Adrenal gland (tissue), 9 donors: ENCODE measurements at regions not wholly inside any gene's neighbourhood (a gene's known extent, or its start where the extent isn't known, plus 50 kb on each side); places are given as distances from the start of the nearest gene placed in this dataset.

Experiments
- DNase-seq, 7 donors: peaks; one replicate each; pipeline ENCODE4 v3.0.0-alpha.2; 2019 to 2020
- H3K27ac ChIP-seq, 5 donors: fragments of 200-600 bp; sonication (generic) in 4 of 5; 1 replicate in 3 of 5; 2 replicates in 2 of 5; pipeline versions ENCODE4 v1.5.1 to v1.8.0; 2016 to 2020; ENCODE audit warnings: mild to moderate bottlenecking in 1 of 5
- H3K27me3 ChIP-seq: fragments of 200-600 bp; 2 replicates; pipeline ENCODE4 v1.8.0; 2021
- H3K36me3 ChIP-seq, 2 donors: fragments of 200-600 bp; replicated peaks in 1 of 2; 1 replicate in 1 of 2; 2 replicates in 1 of 2; pipeline versions ENCODE4 v1.5.1 to v1.8.0; 2018 to 2022
- H3K4me1 ChIP-seq, 2 donors: fragments of 200-600 bp; replicated peaks in 1 of 2; 1 replicate in 1 of 2; 2 replicates in 1 of 2; pipeline versions ENCODE4 v1.5.1 to v1.8.0; 2018 to 2021
- H3K4me3 ChIP-seq, 4 donors: fragments of 200-600 bp; sonication (generic) in 3 of 4; one replicate each; pipeline ENCODE4 v1.5.1; 2016 to 2018
- H3K9me3 ChIP-seq, 3 donors: fragments of 200-600 bp; sonication (generic) in 1 of 3; replicated peaks in 1 of 3; 1 replicate in 2 of 3; 2 replicates in 1 of 3; pipeline versions ENCODE4 v1.5.1 to v1.8.0; 2016 to 2021
- CTCF ChIP-seq, 6 experiments: fragments of 450-650 bp in 4 of 6; fragments of 200-600 bp in 2 of 6; sonication (generic) in 1 of 6; IDR thresholded peaks; 1 replicate in 5 of 6; 2 replicates in 1 of 6; pipeline versions ENCODE4 v1.5.1 to v1.8.0; 2016 to 2021; ENCODE audit warnings: antibody characterized with exemption in 6 of 6, mild to moderate bottlenecking in 2 of 6, moderate library complexity in 1 of 6
- POLR2A ChIP-seq, 2 donors: fragments of 450-650 bp; IDR thresholded peaks; one replicate each; pipeline ENCODE4 v1.6.1; 2017; ENCODE audit warnings: antibody characterized with exemption in 2 of 2, mild to moderate bottlenecking in 2 of 2, moderate library complexity in 1 of 2
- WGBS, 4 donors: extraction: QIAGEN DNeasy Blood & Tissue Kit in 2 of 4; methylation state at CpG; one replicate each; pipeline versions ENCODE4 v1.1.5 to v1.1.7; 2013 to 2017; 5-methylcytosine and 5-hydroxymethylcytosine counted together
- intact Hi-C, 2 donors: fragments of 100-400 bp; cut with DNase I; formaldehyde crosslinking; loops; one replicate each; pipeline versions ENCODE4 v1.14.1 to v1.15.0; 2022 to 2023
- donor health status: healthy with polysubstance abuse.
- donor health status: Bipolar disorder and iron deficiency.
- donor health status: DM: yes; HTN: yes; CAD: no.
- donor health status: DM: no; HTN: no; CAD: no.
- donor health status: DM: no; HTN: no; CAD: no.

- TF ChIP-seq CTCF (IDR thresholded peaks at IDR 0.05) (no peak), POLR2A (IDR thresholded peaks at IDR 0.05) (no peak)
- Histone ChIP-seq H3K27ac (no peak overlapping the region), H3K4me3 (no peak overlapping the region), H3K27me3 (no peaks in the 10 kb centered on the region), H3K36me3 (no peaks in the 10 kb centered on the region), H3K9me3 (no peaks in the 10 kb centered on the region), H3K4me1 (no peaks in the 10 kb centered on the region)
- intact Hi-C loops, result no loop called here
- DNase-seq, result no peak
- 59 to 87% (median 69%) methylated on average over 2 of the region's 2 CpGs for WGBS, 4 donors
Observed at GRCh38 chr11:91876746-91877145, 347.9 kb upstream of the FAT3 start.

GRCh38 chr11:91872243-91872642 lies 352.4 kb upstream of the FAT3 start:
- WGBS, 4 donors, result 76 to 84% (median 82%) methylated on average over 5 of the region's 5 CpGs
- TF ChIP-seq CTCF (IDR thresholded peaks at IDR 0.05) (no peak), POLR2A (IDR thresholded peaks at IDR 0.05) (no peak)
- Histone ChIP-seq H3K4me3 (no peak overlapping the region), H3K4me1 (no peaks in the 10 kb centered on the region), H3K27ac (no peak overlapping the region), H3K27me3 (no peaks in the 10 kb centered on the region), H3K9me3 (no peaks in the 10 kb centered on the region), H3K36me3 (no peaks in the 10 kb centered on the region)
- no peak for DNase-seq
- intact Hi-C loops, result no loop called here

- intact Hi-C loops, result no loop called here
- DNase-seq, result no peak
- Histone ChIP-seq H3K27me3 (no peaks in the 10 kb centered on the region), H3K36me3 (no peaks in the 10 kb centered on the region), H3K4me1 (no peaks in the 10 kb centered on the region), H3K4me3 (no peak overlapping the region), H3K27ac (no peak overlapping the region), H3K9me3 (no peaks in the 10 kb centered on the region)
- 67 to 91% (median 78%) methylated on average over 1 of the region's 1 CpG for WGBS, 4 donors
- TF ChIP-seq CTCF (IDR thresholded peaks at IDR 0.05) (no peak), POLR2A (IDR thresholded peaks at IDR 0.05) (no peak)
Observed at GRCh38 chr11:91871791-91872190, 352.8 kb upstream of the FAT3 start.

GRCh38 chr11:91871048-91871447 lies 353.6 kb upstream of the FAT3 start:
- H3K9me3 ChIP-seq, result no peaks in the 10 kb centered on the region
- intact Hi-C loops, result no loop called here
- no peak overlapping the region for H3K27ac ChIP-seq
- no peak for DNase-seq
- no peaks in the 10 kb centered on the region for H3K36me3 ChIP-seq
- TF ChIP-seq CTCF (IDR thresholded peaks at IDR 0.05) (no peak), POLR2A (IDR thresholded peaks at IDR 0.05) (no peak)
- no peak overlapping the region for H3K4me3 ChIP-seq
- 78 to 85% (median 82%) methylated on average over 2 of the region's 2 CpGs for whole genome bisulfite sequencing, 4 donors
- H3K4me1 ChIP-seq, result no peaks in the 10 kb centered on the region
- H3K27me3 ChIP-seq, result no peaks in the 10 kb centered on the region
